Endothelial cell of umbilical vein (primary cell): ENCODE measurements at regions not wholly inside any gene's neighbourhood (a gene's known extent, or its start where the extent isn't known, plus 50 kb on each side); places are given as distances from the start of the nearest gene placed in this dataset.

Source experiments
- CTCF ChIP-seq, 2 donors: IDR thresholded peaks; 1 replicate in 1 of 2; 2 replicates in 1 of 2; pipeline ENCODE4 v1.5.1; 2011; ENCODE audit warnings: low read length in 2 of 2, mild to moderate bottlenecking in 2 of 2, moderate library complexity in 2 of 2, control low read depth in 1 of 2, inconsistent platforms in 1 of 2, low read depth in 1 of 2; ENCODE audit not compliant: insufficient read depth in 1 of 2; ENCODE audit errors: extremely low read depth in 1 of 2
- EZH2 ChIP-seq: IDR thresholded peaks from 2 replicates; pipeline ENCODE4 v1.6.1; 2012; ENCODE audit warnings: borderline replicate concordance, low read depth, mild to moderate bottlenecking, moderate library complexity, low read length, inconsistent platforms; ENCODE audit not compliant: severe bottlenecking
- JUN ChIP-seq: IDR thresholded peaks from 2 replicates; pipeline ENCODE4 v1.6.1; 2011; ENCODE audit warnings: borderline replicate concordance, low read depth; ENCODE audit not compliant: insufficient read length, insufficient read depth
- MYC ChIP-seq: IDR thresholded peaks from one replicate; pipeline ENCODE4 v1.6.1; 2011; ENCODE audit warnings: mild to moderate bottlenecking, low read depth, low read length
- POLR2A ChIP-seq: IDR thresholded peaks from 2 replicates; pipeline ENCODE4 v1.6.1; 2012; ENCODE audit warnings: low read depth, mild to moderate bottlenecking, control low read depth, low read length

DNA sequence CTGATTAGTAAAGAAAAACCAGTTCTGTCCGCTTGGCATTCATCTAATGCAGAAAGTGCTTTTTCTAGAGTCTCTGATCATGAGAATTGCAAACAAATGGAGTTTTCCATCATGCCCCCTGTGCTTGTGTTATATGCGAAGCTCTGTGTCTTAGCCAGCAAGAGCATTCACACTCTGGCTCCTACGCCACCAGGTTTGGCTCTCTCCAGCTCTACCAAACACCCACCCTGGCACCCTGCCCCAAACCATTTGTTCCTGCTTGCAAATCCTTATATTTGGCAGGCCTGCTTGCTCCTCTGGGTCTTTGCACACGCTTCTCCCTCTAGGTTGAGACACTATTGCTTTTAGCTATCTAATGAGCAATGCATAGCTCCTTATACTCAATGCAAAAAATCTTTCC is 204.1 kb upstream of the CYRIA start:
- TF ChIP-seq CTCF (IDR thresholded peaks at IDR 0.05; ENCODE audit: extremely low read depth in 1 of 2, insufficient read depth in 1 of 2, low read depth in 1 of 2, low read length in 2 of 2) (no peak), POLR2A (no peak), EZH2 (no peak), JUN (no peak), MYC (no peak)
